MM.1S (cell line): ENCODE measurements at regions not wholly inside any gene's neighbourhood (a gene's known extent, or its start where the extent isn't known, plus 50 kb on each side); places are given as distances from the start of the nearest gene placed in this dataset.

Source experiments
- DNase-seq: peaks from one replicate; pipeline ENCODE4 v3.0.0-alpha.2; 2015
- H2AFZ ChIP-seq: fragments of 300-600 bp; sonication (generic); 2 replicates; pipeline ENCODE4 v1.6.0; 2016; ENCODE audit warnings: antibody characterized with exemption, low read length
- H3F3A ChIP-seq: fragments of 300-600 bp; sonication (generic); 2 replicates; pipeline ENCODE4 v1.6.1; 2016; ENCODE audit warnings: mild to moderate bottlenecking, antibody characterized with exemption, low read length, moderate library complexity, mixed read lengths; ENCODE audit not compliant: insufficient read depth
- H3K27ac ChIP-seq: fragments of 300-600 bp; sonication (generic); 2 replicates; pipeline ENCODE4 v1.5.1; 2016; ENCODE audit warnings: mild to moderate bottlenecking, low read length
- H3K27me3 ChIP-seq: fragments of 300-600 bp; sonication (generic); replicated peaks from 2 replicates; pipeline ENCODE4 v1.6.0; 2016; ENCODE audit warnings: low read length; ENCODE audit not compliant: insufficient read depth
- H3K36me3 ChIP-seq: fragments of 300-600 bp; sonication (generic); replicated peaks from 2 replicates; pipeline ENCODE4 v1.6.1; 2016; ENCODE audit warnings: mild to moderate bottlenecking, low read length, mixed read lengths; ENCODE audit not compliant: insufficient read depth
- H3K4me1 ChIP-seq: fragments of 300-600 bp; sonication (generic); 2 replicates; pipeline ENCODE4 v1.6.1; 2016; ENCODE audit warnings: low read length, mixed read lengths
- H3K4me2 ChIP-seq: fragments of 300-600 bp; sonication (generic); 2 replicates; pipeline ENCODE4 v1.6.0; 2016; ENCODE audit warnings: low read depth, low read length
- H3K4me3 ChIP-seq: fragments of 300-600 bp; sonication (generic); 2 replicates; pipeline ENCODE4 v1.5.1; 2016; ENCODE audit warnings: low read length, mixed read lengths
- H3K79me2 ChIP-seq: fragments of 300-600 bp; sonication (generic); 2 replicates; pipeline ENCODE4 v1.6.1; 2016; ENCODE audit warnings: mixed run types, low read length, mixed read lengths
- H3K9ac ChIP-seq: fragments of 300-600 bp; sonication (generic); 2 replicates; pipeline ENCODE4 v1.6.1; 2016; ENCODE audit warnings: low read length, mixed read lengths
- H3K9me2 ChIP-seq: fragments of 300-600 bp; sonication (generic); replicated peaks from 2 replicates; pipeline ENCODE4 v1.6.1; 2016; ENCODE audit warnings: mild to moderate bottlenecking, low read length, mixed read lengths; ENCODE audit not compliant: insufficient read depth
- H3K9me3 ChIP-seq: fragments of 300-600 bp; sonication (generic); replicated peaks from 2 replicates; pipeline ENCODE4 v1.6.1; 2016; ENCODE audit warnings: mild to moderate bottlenecking, low read length, mixed read lengths; ENCODE audit not compliant: insufficient read depth
- H4K20me1 ChIP-seq: fragments of 300-600 bp; sonication (generic); 2 replicates; pipeline ENCODE4 v1.6.1; 2016; ENCODE audit warnings: mild to moderate bottlenecking, low read length, moderate library complexity, mixed read lengths; ENCODE audit not compliant: insufficient read depth
- EZH2 ChIP-seq: fragments of 300-600 bp; sonication (generic); optimal IDR thresholded peaks from 2 replicates; pipeline ENCODE3; 2017; ENCODE audit warnings: low read depth, mild to moderate bottlenecking, antibody characterized with exemption, low read length, mixed read lengths
- EZH2phosphoT487 ChIP-seq: fragments of 300-600 bp; sonication (generic); IDR thresholded peaks from 2 replicates; pipeline ENCODE4 v1.6.1; 2018; ENCODE audit warnings: antibody characterized with exemption, low read length
- TF ChIP-seq, protein P1 (sequence below): fragments of 300-600 bp; sonication (generic); IDR thresholded peaks from 2 replicates; pipeline ENCODE4 v1.5.1; 2016; ENCODE audit warnings: antibody characterized with exemption, low read length, mixed read lengths

DNA sequence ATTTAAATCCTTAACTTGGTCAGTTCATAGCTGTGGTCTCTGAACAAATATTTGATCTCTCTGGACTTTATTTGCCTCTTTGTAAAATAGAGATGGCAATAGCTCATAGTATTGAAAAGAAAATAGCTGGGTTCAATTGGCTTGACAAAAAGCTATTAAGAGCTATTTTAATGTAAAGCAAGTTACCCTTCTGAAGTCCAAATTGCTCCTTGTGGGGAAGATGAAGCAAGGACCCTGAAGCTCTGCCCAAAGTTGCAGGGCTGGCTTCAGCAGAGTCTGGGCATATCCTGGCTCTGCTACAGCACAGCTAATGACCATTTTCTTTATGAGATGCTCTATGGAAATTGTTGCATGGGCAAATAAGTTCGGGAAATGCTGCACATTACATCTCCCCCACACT, 484.5 kb downstream of the TDRD3 start:
- no peak overlapping the region for H3K9ac ChIP-seq
- H3K9me3 ChIP-seq, result no peaks in the 10 kb centered on the region
- H3K4me3 ChIP-seq, result no peak overlapping the region
- no peak for DNase-seq
- no peaks in the 10 kb centered on the region for H3F3A ChIP-seq
- H4K20me1 ChIP-seq, result no peaks in the 10 kb centered on the region
- no peak overlapping the region for H3K27ac ChIP-seq
- H3K9me2 ChIP-seq, result no peaks in the 10 kb centered on the region
- H3K4me2 ChIP-seq, result no peak overlapping the region
- H3K4me1 ChIP-seq, result no peaks in the 10 kb centered on the region
- no peak overlapping the region for H2AFZ ChIP-seq
- no peaks in the 10 kb centered on the region for H3K36me3 ChIP-seq
- TF ChIP-seq, protein P1, sequence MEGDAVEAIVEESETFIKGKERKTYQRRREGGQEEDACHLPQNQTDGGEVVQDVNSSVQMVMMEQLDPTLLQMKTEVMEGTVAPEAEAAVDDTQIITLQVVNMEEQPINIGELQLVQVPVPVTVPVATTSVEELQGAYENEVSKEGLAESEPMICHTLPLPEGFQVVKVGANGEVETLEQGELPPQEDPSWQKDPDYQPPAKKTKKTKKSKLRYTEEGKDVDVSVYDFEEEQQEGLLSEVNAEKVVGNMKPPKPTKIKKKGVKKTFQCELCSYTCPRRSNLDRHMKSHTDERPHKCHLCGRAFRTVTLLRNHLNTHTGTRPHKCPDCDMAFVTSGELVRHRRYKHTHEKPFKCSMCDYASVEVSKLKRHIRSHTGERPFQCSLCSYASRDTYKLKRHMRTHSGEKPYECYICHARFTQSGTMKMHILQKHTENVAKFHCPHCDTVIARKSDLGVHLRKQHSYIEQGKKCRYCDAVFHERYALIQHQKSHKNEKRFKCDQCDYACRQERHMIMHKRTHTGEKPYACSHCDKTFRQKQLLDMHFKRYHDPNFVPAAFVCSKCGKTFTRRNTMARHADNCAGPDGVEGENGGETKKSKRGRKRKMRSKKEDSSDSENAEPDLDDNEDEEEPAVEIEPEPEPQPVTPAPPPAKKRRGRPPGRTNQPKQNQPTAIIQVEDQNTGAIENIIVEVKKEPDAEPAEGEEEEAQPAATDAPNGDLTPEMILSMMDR, result no peak
- no peak for TF ChIP-seq EZH2phosphoT487
- no peak for TF ChIP-seq EZH2
- H3K27me3 ChIP-seq, result no peaks in the 10 kb centered on the region
- no peaks in the 10 kb centered on the region for H3K79me2 ChIP-seq

DNA sequence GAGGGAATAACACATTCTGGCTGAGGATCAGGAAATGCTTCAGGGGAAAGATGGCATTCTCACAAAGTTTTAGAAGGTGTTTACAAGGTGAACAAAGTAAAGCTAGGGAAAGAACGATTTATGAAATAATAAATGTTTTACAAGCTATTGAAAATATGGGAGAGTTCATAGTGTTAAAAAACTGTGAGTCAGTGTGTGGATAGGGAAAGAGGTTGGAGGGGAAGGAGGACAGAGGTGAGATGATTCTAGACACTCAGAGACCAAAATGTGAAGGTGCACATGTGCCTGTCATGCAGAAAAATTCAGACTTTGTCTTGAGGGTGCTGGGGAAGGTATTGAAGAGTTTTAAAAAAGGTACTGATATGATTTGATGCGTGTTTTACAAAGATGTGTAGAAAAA, 476.1 kb downstream of the TDRD3 start:
- Histone ChIP-seq H3K27ac (no peak overlapping the region), H3K36me3 (no peaks in the 10 kb centered on the region), H3K9me3 (no peaks in the 10 kb centered on the region), H3K4me2 (no peak overlapping the region), H2AFZ (no peak overlapping the region), H3K9me2 (no peaks in the 10 kb centered on the region), H3K27me3 (no peaks in the 10 kb centered on the region), H3F3A (no peaks in the 10 kb centered on the region), H3K79me2 (no peaks in the 10 kb centered on the region), H3K9ac (no peak overlapping the region), H3K4me1 (no peaks in the 10 kb centered on the region), H4K20me1 (no peaks in the 10 kb centered on the region), H3K4me3 (no peak overlapping the region)
- DNase-seq, result no peak
- TF ChIP-seq EZH2 (no peak), EZH2phosphoT487 (no peak)
- TF ChIP-seq, protein P1, result no peak

DNA sequence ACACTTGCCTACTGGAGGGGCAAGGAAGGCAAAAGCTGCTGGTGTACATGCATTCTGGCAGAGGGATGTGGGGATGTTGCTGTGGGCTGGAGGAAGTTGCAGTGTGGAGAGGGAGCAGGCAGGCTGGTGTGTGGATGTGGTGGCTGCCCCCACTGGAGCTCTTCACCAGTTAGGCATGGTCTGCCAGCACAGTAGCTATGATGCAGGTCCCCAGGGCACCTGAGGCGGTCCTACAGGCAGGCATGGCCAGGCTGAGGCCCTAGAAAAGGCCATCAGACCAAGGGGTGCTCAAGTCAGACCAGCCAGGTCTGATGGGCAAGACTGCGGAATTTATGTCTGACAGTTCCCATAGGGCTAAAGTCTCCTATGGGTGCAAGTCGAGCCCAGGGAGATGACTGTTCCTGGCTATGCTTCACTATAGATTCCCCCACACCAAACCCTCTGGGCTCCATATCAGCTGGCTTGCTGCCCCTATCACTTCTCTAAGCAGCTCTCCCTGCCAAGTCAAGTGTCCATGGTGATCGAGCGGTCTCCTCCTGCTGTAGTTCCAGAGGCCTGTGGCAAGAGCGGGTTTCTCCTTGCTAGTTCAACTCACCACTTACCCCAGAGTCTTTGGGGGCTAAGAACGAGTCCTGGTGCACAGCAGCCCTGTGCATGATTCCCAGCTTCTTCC, 473.1 kb downstream of the TDRD3 start:
- H3K9me3 ChIP-seq, result no peaks in the 10 kb centered on the region
- H3K9ac ChIP-seq, result no peak overlapping the region
- no peak for TF ChIP-seq EZH2phosphoT487
- TF ChIP-seq, protein P1, result no peak
- no peak for TF ChIP-seq EZH2
- no peaks in the 10 kb centered on the region for H3K4me1 ChIP-seq
- no peak overlapping the region for H3K4me3 ChIP-seq
- H3K36me3 ChIP-seq, result no peaks in the 10 kb centered on the region
- H3K27me3 ChIP-seq, result no peaks in the 10 kb centered on the region
- no peaks in the 10 kb centered on the region for H4K20me1 ChIP-seq
- H2AFZ ChIP-seq, result no peak overlapping the region
- DNase-seq, result no peak
- no peak overlapping the region for H3K27ac ChIP-seq
- H3F3A ChIP-seq, result no peaks in the 10 kb centered on the region
- H3K9me2 ChIP-seq, result no peaks in the 10 kb centered on the region
- no peaks in the 10 kb centered on the region for H3K79me2 ChIP-seq
- H3K4me2 ChIP-seq, result no peak overlapping the region
